K562 (cell line): ENCODE measurements at regions not wholly inside any gene's neighbourhood (a gene's known extent, or its start where the extent isn't known, plus 50 kb on each side); places are given as distances from the start of the nearest gene placed in this dataset.

ENCODE experiments used
- CBX3 ChIP-seq, 2 experiments: IDR thresholded peaks; 1 replicate in 1 of 2; 2 replicates in 1 of 2; pipeline ENCODE4 v1.6.1; 2012; ENCODE audit warnings: inconsistent platforms in 2 of 2, low read length in 2 of 2, borderline replicate concordance in 1 of 2, control low read depth in 1 of 2
- CBX5 ChIP-seq: IDR thresholded peaks from 2 replicates; pipeline ENCODE4 v1.6.1; 2014; ENCODE audit warnings: low read depth, borderline replicate concordance
- CHD2 ChIP-seq: IDR thresholded peaks from 2 replicates; pipeline ENCODE4 v1.6.1; 2011; ENCODE audit warnings: low read depth, low read length
- SIN3B ChIP-seq: fragments of 450-650 bp; IDR thresholded peaks from 2 replicates; pipeline ENCODE4 v1.6.1; 2017; ENCODE audit warnings: low read depth, mild to moderate bottlenecking, moderate library complexity
- SP2 ChIP-seq: IDR thresholded peaks from 2 replicates; pipeline ENCODE4 v1.6.1; 2011; ENCODE audit warnings: mild to moderate bottlenecking, low read depth, low read length, moderate library complexity; ENCODE audit not compliant: poor library complexity, severe bottlenecking; ENCODE audit errors: extremely low read depth
- SRSF9 ChIP-seq: fragments of 200-400 bp; formaldehyde crosslinking; IDR thresholded peaks from 2 replicates; pipeline ENCODE4 v1.6.1; 2017; ENCODE audit warnings: low read depth, low read length, borderline replicate concordance
- TARDBP ChIP-seq: fragments of 450-650 bp; IDR thresholded peaks from 2 replicates; pipeline ENCODE4 v1.6.1; 2016
- YBX1 ChIP-seq: fragments of 450-650 bp; IDR thresholded peaks from 2 replicates; pipeline ENCODE4 v1.7.1; 2016; ENCODE audit warnings: mild to moderate bottlenecking
- TF ChIP-seq, protein P1 (sequence below), 2 experiments: IDR thresholded peaks; 2 replicates each; pipeline ENCODE4 v1.6.1; 2011; ENCODE audit warnings: borderline replicate concordance in 1 of 2, control low read depth in 1 of 2, low read depth in 1 of 2, low read length in 1 of 2, mild to moderate bottlenecking in 1 of 2, mixed read lengths in 1 of 2, moderate library complexity in 1 of 2; ENCODE audit not compliant: insufficient read depth in 1 of 2, insufficient read length in 1 of 2, poor library complexity in 1 of 2, severe bottlenecking in 1 of 2; ENCODE audit errors: extremely low read depth in 1 of 2
- TF ChIP-seq, protein P2 (sequence below): fragments of 450-650 bp; IDR thresholded peaks from 2 replicates; pipeline ENCODE4 v1.6.1; 2016; ENCODE audit warnings: missing biosample characterization, missing genetic modification characterization
- TF ChIP-seq, protein P3 (sequence below), 2 experiments: fragments of 450-650 bp in 1 of 2; IDR thresholded peaks; 2 replicates each; pipeline ENCODE4 v1.6.1; 2011 to 2017; ENCODE audit warnings: low read depth in 2 of 2, antibody characterized with exemption in 1 of 2, borderline replicate concordance in 1 of 2, low read length in 1 of 2, mild to moderate bottlenecking in 1 of 2, mixed read lengths in 1 of 2; ENCODE audit not compliant: control insufficient read depth in 1 of 2
- TF ChIP-seq, protein P4 (sequence below), 2 experiments: fragments of 450-650 bp in 1 of 2; sonication (generic) in 1 of 2; formaldehyde crosslinking; conservative IDR thresholded peaks; 2 replicates each; pipeline versions ENCODE4 v1.4.0 to v1.8.1; 2020 to 2022; ENCODE audit warnings: mild to moderate bottlenecking in 1 of 2, missing genetic modification reagents in 1 of 2

DNA sequence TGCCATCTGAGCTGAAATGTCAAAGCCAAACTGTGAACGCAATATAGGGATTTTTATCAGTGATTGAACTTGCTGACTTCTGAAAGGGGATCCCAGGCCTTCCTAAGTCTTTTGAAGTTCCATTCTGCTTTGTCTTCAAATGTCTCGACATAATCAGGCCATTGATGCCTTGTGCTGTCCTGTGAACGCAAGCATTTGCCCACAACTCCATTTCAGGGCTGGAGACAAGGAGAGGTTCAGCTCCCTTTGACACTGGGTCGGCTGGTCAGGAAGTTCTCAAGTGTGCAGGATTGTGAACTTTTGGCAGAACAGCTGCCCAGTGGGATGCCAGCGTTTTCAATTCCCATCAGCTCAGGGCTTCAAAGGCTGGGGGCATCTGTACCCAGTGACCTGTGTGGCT is 345.3 kb downstream of the NUAK1 start (continued):
- TF ChIP-seq, protein P1, sequence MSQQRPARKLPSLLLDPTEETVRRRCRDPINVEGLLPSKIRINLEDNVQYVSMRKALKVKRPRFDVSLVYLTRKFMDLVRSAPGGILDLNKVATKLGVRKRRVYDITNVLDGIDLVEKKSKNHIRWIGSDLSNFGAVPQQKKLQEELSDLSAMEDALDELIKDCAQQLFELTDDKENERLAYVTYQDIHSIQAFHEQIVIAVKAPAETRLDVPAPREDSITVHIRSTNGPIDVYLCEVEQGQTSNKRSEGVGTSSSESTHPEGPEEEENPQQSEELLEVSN (IDR thresholded peaks at IDR 0.05; ENCODE audit: borderline replicate concordance in 1 of 2, extremely low read depth in 1 of 2, insufficient read depth in 1 of 2, insufficient read length in 1 of 2, low read depth in 1 of 2, low read length in 1 of 2, poor library complexity in 1 of 2, severe bottlenecking in 1 of 2) = no peak
- TF ChIP-seq CBX3 (IDR thresholded peaks at IDR 0.05; ENCODE audit: borderline replicate concordance in 1 of 2, low read length in 2 of 2) (no peak), YBX1 (no peak), CHD2 (no peak), SP2 (no peak), TARDBP (no peak), SIN3B (no peak), SRSF9 (no peak), CBX5 (no peak)
- TF ChIP-seq, protein P2, sequence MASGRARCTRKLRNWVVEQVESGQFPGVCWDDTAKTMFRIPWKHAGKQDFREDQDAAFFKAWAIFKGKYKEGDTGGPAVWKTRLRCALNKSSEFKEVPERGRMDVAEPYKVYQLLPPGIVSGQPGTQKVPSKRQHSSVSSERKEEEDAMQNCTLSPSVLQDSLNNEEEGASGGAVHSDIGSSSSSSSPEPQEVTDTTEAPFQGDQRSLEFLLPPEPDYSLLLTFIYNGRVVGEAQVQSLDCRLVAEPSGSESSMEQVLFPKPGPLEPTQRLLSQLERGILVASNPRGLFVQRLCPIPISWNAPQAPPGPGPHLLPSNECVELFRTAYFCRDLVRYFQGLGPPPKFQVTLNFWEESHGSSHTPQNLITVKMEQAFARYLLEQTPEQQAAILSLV (tag) = no peak
- TF ChIP-seq, protein P3, sequence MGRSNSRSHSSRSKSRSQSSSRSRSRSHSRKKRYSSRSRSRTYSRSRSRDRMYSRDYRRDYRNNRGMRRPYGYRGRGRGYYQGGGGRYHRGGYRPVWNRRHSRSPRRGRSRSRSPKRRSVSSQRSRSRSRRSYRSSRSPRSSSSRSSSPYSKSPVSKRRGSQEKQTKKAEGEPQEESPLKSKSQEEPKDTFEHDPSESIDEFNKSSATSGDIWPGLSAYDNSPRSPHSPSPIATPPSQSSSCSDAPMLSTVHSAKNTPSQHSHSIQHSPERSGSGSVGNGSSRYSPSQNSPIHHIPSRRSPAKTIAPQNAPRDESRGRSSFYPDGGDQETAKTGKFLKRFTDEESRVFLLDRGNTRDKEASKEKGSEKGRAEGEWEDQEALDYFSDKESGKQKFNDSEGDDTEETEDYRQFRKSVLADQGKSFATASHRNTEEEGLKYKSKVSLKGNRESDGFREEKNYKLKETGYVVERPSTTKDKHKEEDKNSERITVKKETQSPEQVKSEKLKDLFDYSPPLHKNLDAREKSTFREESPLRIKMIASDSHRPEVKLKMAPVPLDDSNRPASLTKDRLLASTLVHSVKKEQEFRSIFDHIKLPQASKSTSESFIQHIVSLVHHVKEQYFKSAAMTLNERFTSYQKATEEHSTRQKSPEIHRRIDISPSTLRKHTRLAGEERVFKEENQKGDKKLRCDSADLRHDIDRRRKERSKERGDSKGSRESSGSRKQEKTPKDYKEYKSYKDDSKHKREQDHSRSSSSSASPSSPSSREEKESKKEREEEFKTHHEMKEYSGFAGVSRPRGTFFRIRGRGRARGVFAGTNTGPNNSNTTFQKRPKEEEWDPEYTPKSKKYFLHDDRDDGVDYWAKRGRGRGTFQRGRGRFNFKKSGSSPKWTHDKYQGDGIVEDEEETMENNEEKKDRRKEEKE (IDR thresholded peaks at IDR 0.05; ENCODE audit: borderline replicate concordance in 1 of 2, control insufficient read depth in 1 of 2, low read depth in 2 of 2, low read length in 1 of 2) = no peak
- TF ChIP-seq, protein P4, sequence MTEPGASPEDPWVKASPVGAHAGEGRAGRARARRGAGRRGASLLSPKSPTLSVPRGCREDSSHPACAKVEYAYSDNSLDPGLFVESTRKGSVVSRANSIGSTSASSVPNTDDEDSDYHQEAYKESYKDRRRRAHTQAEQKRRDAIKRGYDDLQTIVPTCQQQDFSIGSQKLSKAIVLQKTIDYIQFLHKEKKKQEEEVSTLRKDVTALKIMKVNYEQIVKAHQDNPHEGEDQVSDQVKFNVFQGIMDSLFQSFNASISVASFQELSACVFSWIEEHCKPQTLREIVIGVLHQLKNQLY (CRISPR knock-in tag; conservative IDR thresholded peaks at IDR 0.05) = no peak
